Effector memory CD8-positive, alpha-beta T cell (primary cell): ENCODE measurements at regions not wholly inside any gene's neighbourhood (a gene's known extent, or its start where the extent isn't known, plus 50 kb on each side); places are given as distances from the start of the nearest gene placed in this dataset.
"Not testable (repeated sequence)": the region's sequence is repeated elsewhere in the genome, so short reads cannot be mapped to it uniquely, and the experiment has no call there.

ENCODE experiments used
- ATAC-seq: fragments of 150-1000 bp; cut with Tn5 transposase; replicated peaks from 2 replicates; pipeline ENCODE4 v1.10.0; 2021; ENCODE audit warnings: mild to moderate bottlenecking, moderate library complexity
- DNase-seq, 3 experiments: peaks; one replicate each; pipeline ENCODE4 v3.0.0; 2021
- H3K27ac Mint-ChIP-seq, 2 donors: one replicate each; pipeline ENCODE4 v1.8.0; 2022; ENCODE audit warnings: mild to moderate bottlenecking in 2 of 2, mixed read lengths in 2 of 2, moderate library complexity in 2 of 2
- H3K27me3 Mint-ChIP-seq, 2 donors: one replicate each; pipeline ENCODE4 v1.8.0; 2022; ENCODE audit warnings: mixed read lengths in 2 of 2
- H3K36me3 Mint-ChIP-seq: one replicate; pipeline ENCODE4 v1.8.0; 2022; ENCODE audit warnings: mild to moderate bottlenecking, moderate library complexity, mixed read lengths; ENCODE audit not compliant: insufficient read depth
- H3K4me1 Mint-ChIP-seq, 2 donors: one replicate each; pipeline ENCODE4 v1.8.0; 2022; ENCODE audit warnings: low read depth in 2 of 2, mixed read lengths in 2 of 2
- H3K4me3 Mint-ChIP-seq, 2 donors: one replicate each; pipeline ENCODE4 v1.8.0; 2022; ENCODE audit warnings: mild to moderate bottlenecking in 2 of 2, mixed read lengths in 2 of 2, moderate library complexity in 2 of 2
- H3K9me3 Mint-ChIP-seq, 2 donors: one replicate each; pipeline ENCODE4 v1.8.0; 2022; ENCODE audit warnings: mixed read lengths in 2 of 2

DNA sequence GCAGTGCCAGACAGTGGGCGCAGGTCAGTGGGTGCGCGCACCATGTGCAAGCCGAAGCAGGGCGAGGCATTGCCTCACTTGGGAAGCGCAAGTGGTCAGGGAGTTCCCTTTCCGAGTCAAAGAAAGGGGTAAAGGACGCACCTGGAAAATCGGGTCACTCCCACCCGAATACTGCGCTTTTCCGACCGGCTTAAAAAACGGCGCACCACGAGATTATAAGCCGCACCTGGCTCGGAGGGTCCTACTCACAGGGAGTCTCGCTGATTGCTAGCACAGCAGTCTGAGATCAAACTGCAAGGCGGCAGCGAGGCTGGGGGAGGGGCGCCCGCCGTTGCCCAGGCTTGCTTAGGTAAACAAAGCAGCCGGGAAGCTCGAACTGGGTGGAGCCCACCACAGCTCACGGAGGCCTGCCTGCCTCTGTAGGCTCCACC, 77.9 kb downstream of the NR4A2 start:
- H3K27ac Mint-ChIP-seq, H3K9me3 Mint-ChIP-seq, ATAC-seq, H3K4me1 Mint-ChIP-seq, H3K36me3 Mint-ChIP-seq: not testable (repeated sequence)
- DNase-seq, result peak in 1 of 3 experiments; percentile 1
- H3K27me3 Mint-ChIP-seq, result peaks cover 31 to 33% of the 10 kb centered on the region in 2 donors
- H3K4me3 Mint-ChIP-seq, result peak overlapping the region; percentile 63 to 65

DNA sequence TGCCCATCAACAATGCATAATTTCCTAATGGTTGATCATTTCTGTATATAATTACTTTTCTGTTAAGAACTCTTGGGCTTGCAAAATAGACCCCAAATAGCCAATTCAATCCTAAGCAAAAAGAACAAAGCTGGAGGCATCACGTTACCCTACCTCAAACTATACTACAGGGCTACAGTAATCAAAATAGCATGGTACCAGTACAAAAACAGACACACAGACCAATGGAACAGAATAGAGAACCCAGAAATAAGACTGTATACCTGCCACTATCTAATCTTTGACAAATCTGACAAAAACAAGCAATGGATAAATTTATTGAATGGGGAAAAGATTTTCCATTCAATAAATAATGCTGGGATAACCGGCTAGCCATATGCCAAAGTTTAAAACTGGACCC, 78.8 kb downstream of the NR4A2 start:
- Mint-ChIP-seq H3K4me3 (peak overlapping the region; percentile 63 to 65), H3K27ac (no peak overlapping the region), H3K27me3 (peaks cover 31 to 33% of the 10 kb centered on the region in 2 donors), H3K9me3 (no peaks in the 10 kb centered on the region), H3K36me3 (peaks cover 3% of the 10 kb centered on the region), H3K4me1 (no peaks in the 10 kb centered on the region)
- DNase-seq (no peak), ATAC-seq (no peak)

DNA sequence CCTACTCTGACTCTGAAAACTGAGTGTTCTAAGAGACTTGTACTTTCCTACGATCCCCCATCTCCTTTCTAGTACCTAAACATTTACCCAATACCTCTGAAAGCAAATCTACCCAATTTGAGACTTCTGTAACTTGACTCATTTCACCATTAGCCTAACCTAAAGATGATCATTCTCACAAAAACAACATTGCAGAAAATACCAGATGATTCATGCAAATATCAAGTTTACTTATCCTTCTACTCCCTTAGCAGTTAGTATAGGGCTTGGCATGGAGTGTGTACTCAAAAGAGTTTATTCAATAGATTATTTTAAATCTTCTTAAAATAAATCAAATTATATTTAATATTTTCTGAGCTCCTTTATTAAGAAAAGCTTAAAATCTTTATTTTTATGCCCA, 89.6 kb downstream of the NR4A2 start:
- ATAC-seq (no peak), DNase-seq (no peak)
- Mint-ChIP-seq H3K27ac (no peak overlapping the region), H3K27me3 (peaks cover 19 to 24% of the 10 kb centered on the region in 2 donors), H3K36me3 (no peaks in the 10 kb centered on the region), H3K4me1 (no peaks in the 10 kb centered on the region), H3K4me3 (no peak overlapping the region), H3K9me3 (no peaks in the 10 kb centered on the region)

DNA sequence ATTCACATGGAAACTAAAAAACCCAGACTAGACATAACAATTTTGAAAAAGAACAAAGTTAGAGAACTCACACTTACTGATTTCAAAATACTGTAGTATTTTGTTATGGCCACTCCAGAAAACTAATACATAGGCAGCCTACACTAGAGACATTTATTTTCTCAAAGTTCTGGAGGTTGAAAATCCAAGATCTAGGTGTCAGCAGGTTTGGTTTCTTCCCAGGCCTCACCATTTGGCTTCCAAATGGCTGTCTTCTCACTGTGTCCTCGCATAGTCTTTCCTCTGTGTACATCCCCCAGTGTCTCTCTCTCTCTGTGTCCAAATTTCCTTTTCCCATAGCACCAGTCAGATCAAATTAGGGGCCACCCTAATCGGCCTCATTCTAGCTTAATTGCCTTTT, 95.0 kb downstream of the NR4A2 start:
- Mint-ChIP-seq H3K27ac (no peak overlapping the region), H3K4me3 (no peak overlapping the region), H3K4me1 (no peaks in the 10 kb centered on the region), H3K27me3 (peaks cover 8 to 10% of the 10 kb centered on the region in 2 donors), H3K9me3 (no peaks in the 10 kb centered on the region), H3K36me3 (no peaks in the 10 kb centered on the region)
- no peak for ATAC-seq
- no peak for DNase-seq

DNA sequence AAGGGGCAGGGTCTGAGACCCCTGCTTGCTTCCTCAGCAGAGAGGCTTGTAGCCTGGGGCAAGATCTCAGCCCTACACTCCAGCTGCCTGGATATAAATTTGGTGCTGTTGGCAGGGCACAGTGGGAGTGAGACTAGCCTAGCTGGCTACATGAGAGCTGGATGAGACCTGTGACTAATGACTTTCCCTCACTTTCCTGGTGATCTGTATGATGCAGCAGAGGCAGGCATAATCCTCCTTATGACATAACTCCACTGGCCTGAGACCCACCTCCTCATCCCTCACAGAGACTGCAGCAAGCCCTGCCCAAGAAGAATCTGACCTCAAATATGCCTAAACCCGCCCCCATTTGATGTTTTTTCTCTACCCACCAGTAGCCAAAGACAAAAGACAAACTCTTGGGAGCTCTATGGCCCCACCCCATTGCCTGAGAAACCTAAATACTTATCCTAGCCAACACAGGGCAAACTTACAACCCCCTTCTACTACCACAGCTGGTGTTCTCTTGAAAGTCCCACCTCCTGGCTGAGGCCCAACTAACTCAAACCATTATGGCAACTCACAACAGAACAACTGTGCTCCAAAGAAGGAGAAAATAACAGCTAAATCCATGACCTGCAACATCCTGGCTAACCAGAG, 102.7 kb downstream of the NR4A2 start:
- Mint-ChIP-seq H3K9me3 (peaks cover 0 to 2% of the 10 kb centered on the region in 2 donors), H3K4me1 (peaks cover 0 to 2% of the 10 kb centered on the region in 2 donors), H3K27ac (no peak overlapping the region), H3K27me3 (peaks cover 29 to 41% of the 10 kb centered on the region in 2 donors), H3K36me3 (no peaks in the 10 kb centered on the region), H3K4me3 (no peak overlapping the region)
- ATAC-seq, result no peak
- DNase-seq, result no peak

DNA sequence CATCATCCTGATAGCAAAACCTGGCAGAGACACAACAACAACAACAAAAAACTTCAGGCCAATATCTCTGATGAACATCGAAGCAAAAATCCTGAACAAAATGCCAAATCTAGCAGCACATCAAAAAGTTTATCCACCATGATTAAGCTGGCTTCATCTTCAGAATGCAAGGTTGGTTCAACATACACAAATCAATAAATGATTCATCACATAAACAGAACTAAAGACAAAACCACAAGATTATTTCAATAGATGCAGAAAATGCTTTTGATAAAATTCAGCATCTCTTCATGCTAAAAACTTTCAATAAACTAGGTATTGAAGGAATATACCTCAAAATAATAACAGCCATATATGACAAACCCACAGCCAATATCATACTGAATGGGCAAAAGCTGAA, 109.2 kb downstream of the NR4A2 start:
- not testable (repeated sequence) for H3K4me3 Mint-ChIP-seq, H3K27ac Mint-ChIP-seq, H3K4me1 Mint-ChIP-seq, ATAC-seq, DNase-seq, H3K36me3 Mint-ChIP-seq
- peaks cover 33 to 53% of the 10 kb centered on the region in 2 donors for H3K27me3 Mint-ChIP-seq
- H3K9me3 Mint-ChIP-seq, result peaks cover 19% of the 10 kb centered on the region in 2 donors

DNA sequence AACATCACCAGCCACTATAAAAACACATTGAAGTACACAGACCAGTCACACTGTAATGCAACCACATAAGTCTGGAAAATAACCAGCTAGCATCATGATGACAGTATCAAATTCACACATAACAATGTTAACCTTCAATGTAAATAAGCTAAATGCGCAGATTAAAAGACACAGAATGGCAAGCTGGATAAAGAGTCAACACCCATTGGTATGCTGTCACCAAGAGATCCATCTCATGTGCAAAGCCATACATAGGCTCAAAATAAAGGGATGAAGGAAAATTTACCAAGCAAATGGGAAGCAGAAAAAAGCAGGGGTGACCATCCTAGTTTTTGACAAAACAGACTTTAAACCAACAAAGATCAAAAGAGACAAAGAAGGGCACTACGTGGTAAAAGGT, 110.8 kb downstream of the NR4A2 start:
- H3K27ac Mint-ChIP-seq, result no peak overlapping the region
- H3K36me3 Mint-ChIP-seq, result no peaks in the 10 kb centered on the region
- no peak overlapping the region for H3K4me3 Mint-ChIP-seq
- H3K4me1 Mint-ChIP-seq, result no peaks in the 10 kb centered on the region
- H3K9me3 Mint-ChIP-seq, result peaks cover 19% of the 10 kb centered on the region in 2 donors
- peaks cover 33 to 61% of the 10 kb centered on the region in 2 donors for H3K27me3 Mint-ChIP-seq
- DNase-seq (no peak), ATAC-seq (no peak)

- Mint-ChIP-seq H3K9me3 (peaks cover 19% of the 10 kb centered on the region in 2 donors), H3K4me3 (no peak overlapping the region), H3K27me3 (peaks cover 38 to 56% of the 10 kb centered on the region in 2 donors), H3K4me1 (no peaks in the 10 kb centered on the region), H3K36me3 (no peaks in the 10 kb centered on the region), H3K27ac (no peak overlapping the region)
- DNase-seq (no peak), ATAC-seq (no peak)
Measured at GRCh38 chr2:156219491-156220100, 112.9 kb downstream of the NR4A2 start.

GRCh38 chr2:156215656-156216055, 116.9 kb downstream of the NR4A2 start:
- H3K4me1 Mint-ChIP-seq, result no peaks in the 10 kb centered on the region

GRCh38 chr2:156211318-156211717, 121.2 kb downstream of the NR4A2 start:
- H3K36me3 Mint-ChIP-seq, result peaks cover 3% of the 10 kb centered on the region
- no peaks in the 10 kb centered on the region for H3K9me3 Mint-ChIP-seq
- H3K4me3 Mint-ChIP-seq, result no peak overlapping the region
- H3K27ac Mint-ChIP-seq, result no peak overlapping the region
- ATAC-seq (no peak), DNase-seq (no peak)
- H3K4me1 Mint-ChIP-seq, result no peaks in the 10 kb centered on the region
- H3K27me3 Mint-ChIP-seq, result peaks cover 36 to 47% of the 10 kb centered on the region in 2 donors

More at GRCh38 chr2:156215656-156216055, 116.9 kb downstream of the NR4A2 start:
- no peak for DNase-seq
- Mint-ChIP-seq H3K36me3 (no peaks in the 10 kb centered on the region), H3K27me3 (peaks cover 55 to 59% of the 10 kb centered on the region in 2 donors), H3K27ac (no peak overlapping the region), H3K4me3 (no peak overlapping the region), H3K9me3 (peaks cover 0 to 4% of the 10 kb centered on the region in 2 donors)
- ATAC-seq, result no peak

DNA sequence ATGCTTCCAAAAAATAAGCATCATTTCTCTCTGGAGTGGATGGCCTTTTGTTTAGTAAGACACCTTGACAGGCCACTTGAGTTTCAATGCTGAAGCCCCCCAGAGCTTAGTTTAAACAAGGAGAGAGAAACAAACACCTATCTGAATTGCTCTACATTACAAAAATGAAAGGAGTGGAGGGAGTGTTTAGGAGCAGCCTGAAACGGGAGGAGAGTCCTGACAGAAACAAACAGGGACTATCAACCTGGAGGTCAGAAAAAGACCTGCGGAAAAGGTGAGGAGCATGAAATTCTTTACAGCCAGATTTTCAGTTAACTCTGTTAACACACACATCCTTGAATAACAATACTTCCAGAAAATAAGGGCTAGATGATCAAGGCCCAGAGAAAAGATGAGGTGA, 126.2 kb downstream of the NR4A2 start:
- H3K27ac Mint-ChIP-seq, result no peak overlapping the region
- peaks cover 3% of the 10 kb centered on the region for H3K36me3 Mint-ChIP-seq
- H3K4me3 Mint-ChIP-seq, result no peak overlapping the region
- ATAC-seq (no peak), DNase-seq (no peak)
- H3K27me3 Mint-ChIP-seq, result peaks cover 0 to 14% of the 10 kb centered on the region in 2 donors
- H3K9me3 Mint-ChIP-seq, result no peaks in the 10 kb centered on the region
- no peaks in the 10 kb centered on the region for H3K4me1 Mint-ChIP-seq

GRCh38 chr2:156199588-156199987, 132.9 kb downstream of the NR4A2 start:
- ATAC-seq (no peak), DNase-seq (no peak)
- H3K27me3 Mint-ChIP-seq, result peaks cover 0 to 23% of the 10 kb centered on the region in 2 donors
- no peaks in the 10 kb centered on the region for H3K4me1 Mint-ChIP-seq
- no peak overlapping the region for H3K4me3 Mint-ChIP-seq
- H3K9me3 Mint-ChIP-seq, result no peaks in the 10 kb centered on the region
- peaks cover 3% of the 10 kb centered on the region for H3K36me3 Mint-ChIP-seq
- no peak overlapping the region for H3K27ac Mint-ChIP-seq

GRCh38 chr2:156196031-156196430, 136.5 kb downstream of the NR4A2 start:
- ATAC-seq, result no peak

DNA sequence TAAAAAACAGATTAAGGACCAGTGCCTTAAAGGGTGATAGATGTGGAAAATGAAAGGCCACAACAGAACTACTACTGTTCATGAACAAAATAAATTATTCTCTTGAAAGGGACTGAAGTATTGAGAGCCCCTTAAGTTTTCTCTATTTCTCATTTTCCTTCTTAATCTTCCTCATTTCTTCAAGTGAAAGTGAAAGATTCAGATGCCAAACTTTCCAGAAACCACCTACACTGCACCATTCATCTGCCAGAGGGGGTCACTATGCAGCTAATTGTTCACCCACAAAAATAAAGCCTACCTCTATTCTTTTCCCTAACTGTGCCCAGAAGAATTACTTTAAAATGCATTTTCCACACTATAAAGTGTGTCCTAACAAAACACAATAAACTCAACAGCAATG, 140.1 kb downstream of the NR4A2 start:
- DNase-seq, result no peak
- no peaks in the 10 kb centered on the region for H3K27me3 Mint-ChIP-seq
- no peaks in the 10 kb centered on the region for H3K9me3 Mint-ChIP-seq
- H3K4me1 Mint-ChIP-seq, result no peaks in the 10 kb centered on the region
- no peaks in the 10 kb centered on the region for H3K36me3 Mint-ChIP-seq
- ATAC-seq, result no peak
- no peak overlapping the region for H3K27ac Mint-ChIP-seq
- H3K4me3 Mint-ChIP-seq, result no peak overlapping the region

More at GRCh38 chr2:156196031-156196430, 136.5 kb downstream of the NR4A2 start:
- Mint-ChIP-seq H3K27ac (no peak overlapping the region), H3K4me3 (no peak overlapping the region), H3K36me3 (peaks cover 3% of the 10 kb centered on the region), H3K27me3 (peaks cover 0 to 11% of the 10 kb centered on the region in 2 donors), H3K9me3 (no peaks in the 10 kb centered on the region), H3K4me1 (no peaks in the 10 kb centered on the region)
- no peak for DNase-seq
